HEK293 (cell line): ENCODE measurements at regions not wholly inside any gene's neighbourhood (a gene's known extent, or its start where the extent isn't known, plus 50 kb on each side); places are given as distances from the start of the nearest gene placed in this dataset.
"Not testable (repeated sequence)": the region's sequence is repeated elsewhere in the genome, so short reads cannot be mapped to it uniquely, and the experiment has no call there.

Experiments
- YY1 ChIP-seq: fragments of 450-650 bp; formaldehyde crosslinking; IDR thresholded peaks from 2 replicates; pipeline ENCODE4 v1.5.1; 2018; ENCODE audit warnings: missing biosample characterization, missing genetic modification characterization
- ZNF571 ChIP-seq: fragments of 450-650 bp; formaldehyde crosslinking; IDR thresholded peaks from 2 replicates; pipeline ENCODE4 v1.5.0; 2017; ENCODE audit warnings: missing biosample characterization, missing genetic modification characterization
- ZNF785 ChIP-seq: fragments of 450-650 bp; formaldehyde crosslinking; IDR thresholded peaks from 2 replicates; pipeline ENCODE4 v1.5.1; 2016; ENCODE audit warnings: missing biosample characterization, missing genetic modification characterization
- TF ChIP-seq, protein P1 (sequence below): fragments of 450-650 bp; formaldehyde crosslinking; IDR thresholded peaks from 2 replicates; pipeline ENCODE4 v1.5.1; 2016; ENCODE audit warnings: missing biosample characterization, missing genetic modification characterization

DNA sequence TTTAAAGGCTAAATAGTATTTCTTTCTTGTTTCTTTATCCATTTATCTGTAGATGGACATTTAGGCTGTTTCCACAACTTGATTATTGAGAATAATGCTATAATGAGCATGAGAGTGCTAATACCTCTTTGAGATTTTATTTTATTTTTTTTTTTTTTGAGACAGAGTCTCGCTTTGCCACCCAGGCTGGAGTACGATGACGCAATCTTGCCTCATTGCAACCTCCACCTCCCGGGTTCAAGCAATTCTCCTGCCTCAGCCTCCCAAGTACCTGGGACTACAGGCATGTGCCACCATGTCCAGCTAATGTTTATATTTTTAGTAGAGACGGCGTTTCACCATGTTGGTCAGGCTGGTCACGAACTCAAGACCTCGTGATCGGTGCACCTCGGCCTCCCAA, 366.5 kb upstream of the PODXL start:
- TF ChIP-seq, protein P1, sequence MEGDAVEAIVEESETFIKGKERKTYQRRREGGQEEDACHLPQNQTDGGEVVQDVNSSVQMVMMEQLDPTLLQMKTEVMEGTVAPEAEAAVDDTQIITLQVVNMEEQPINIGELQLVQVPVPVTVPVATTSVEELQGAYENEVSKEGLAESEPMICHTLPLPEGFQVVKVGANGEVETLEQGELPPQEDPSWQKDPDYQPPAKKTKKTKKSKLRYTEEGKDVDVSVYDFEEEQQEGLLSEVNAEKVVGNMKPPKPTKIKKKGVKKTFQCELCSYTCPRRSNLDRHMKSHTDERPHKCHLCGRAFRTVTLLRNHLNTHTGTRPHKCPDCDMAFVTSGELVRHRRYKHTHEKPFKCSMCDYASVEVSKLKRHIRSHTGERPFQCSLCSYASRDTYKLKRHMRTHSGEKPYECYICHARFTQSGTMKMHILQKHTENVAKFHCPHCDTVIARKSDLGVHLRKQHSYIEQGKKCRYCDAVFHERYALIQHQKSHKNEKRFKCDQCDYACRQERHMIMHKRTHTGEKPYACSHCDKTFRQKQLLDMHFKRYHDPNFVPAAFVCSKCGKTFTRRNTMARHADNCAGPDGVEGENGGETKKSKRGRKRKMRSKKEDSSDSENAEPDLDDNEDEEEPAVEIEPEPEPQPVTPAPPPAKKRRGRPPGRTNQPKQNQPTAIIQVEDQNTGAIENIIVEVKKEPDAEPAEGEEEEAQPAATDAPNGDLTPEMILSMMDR: not testable (repeated sequence)
- not testable (repeated sequence) for TF ChIP-seq ZNF571, YY1, ZNF785 (tag by site-specific recombination)
